GM18505 (cell line): ENCODE measurements at regions not wholly inside any gene's neighbourhood (a gene's known extent, or its start where the extent isn't known, plus 50 kb on each side); places are given as distances from the start of the nearest gene placed in this dataset.

Experiments used
- ATAC-seq: cut with Tn5 transposase; IDR thresholded peaks from one replicate; pipeline ENCODE4 v1.9.1; 2021; ENCODE audit not compliant: unreplicated experiment
- POLR2A ChIP-seq: IDR thresholded peaks from 4 replicates; pipeline ENCODE4 v1.6.1; 2011; ENCODE audit warnings: borderline replicate concordance; ENCODE audit not compliant: insufficient read depth, insufficient read length; ENCODE audit errors: extremely low read depth

DNA sequence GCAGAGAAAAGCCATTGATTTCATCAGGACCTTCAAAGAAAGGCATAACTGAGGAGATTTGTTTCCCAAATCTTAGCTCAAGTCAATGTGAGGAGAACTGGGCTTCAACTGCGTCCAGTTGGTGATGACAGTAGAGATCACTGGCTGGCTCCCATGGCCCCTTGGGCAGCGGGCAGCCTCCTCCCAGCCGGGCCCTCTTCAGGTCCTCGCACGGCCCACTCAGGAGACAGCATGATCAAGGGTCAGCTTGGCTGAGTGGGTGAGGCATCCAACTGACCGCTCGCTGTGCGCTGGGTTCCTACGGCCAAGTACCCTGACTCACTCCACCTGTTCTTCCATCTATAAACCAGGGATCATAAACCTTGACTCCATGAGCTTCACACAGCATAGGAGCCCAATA lies 274.0 kb downstream of the NSG2 start:
- no peak for TF ChIP-seq POLR2A
- ATAC-seq: no peak

DNA sequence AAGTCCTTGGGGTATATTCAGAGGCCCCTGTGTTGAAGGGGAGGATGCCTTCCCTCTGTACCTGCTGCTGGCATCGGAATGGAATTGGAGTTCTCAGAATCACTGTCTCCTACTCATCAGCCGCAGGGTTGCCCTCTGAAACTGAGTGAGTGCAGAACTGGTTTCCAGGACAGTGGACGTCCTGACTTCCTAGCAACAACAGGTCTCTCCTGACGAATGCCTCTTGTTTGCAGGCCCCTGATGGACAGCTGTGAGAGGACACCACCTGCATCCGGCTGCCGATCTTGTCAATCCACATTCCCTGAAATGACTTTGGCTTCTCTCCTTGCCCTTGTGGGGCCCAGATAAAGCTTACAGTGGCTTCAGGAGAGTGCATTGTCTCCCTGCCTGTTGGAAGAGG lies 274.5 kb downstream of the NSG2 start:
- no peak for ATAC-seq
- no peak for TF ChIP-seq POLR2A

DNA sequence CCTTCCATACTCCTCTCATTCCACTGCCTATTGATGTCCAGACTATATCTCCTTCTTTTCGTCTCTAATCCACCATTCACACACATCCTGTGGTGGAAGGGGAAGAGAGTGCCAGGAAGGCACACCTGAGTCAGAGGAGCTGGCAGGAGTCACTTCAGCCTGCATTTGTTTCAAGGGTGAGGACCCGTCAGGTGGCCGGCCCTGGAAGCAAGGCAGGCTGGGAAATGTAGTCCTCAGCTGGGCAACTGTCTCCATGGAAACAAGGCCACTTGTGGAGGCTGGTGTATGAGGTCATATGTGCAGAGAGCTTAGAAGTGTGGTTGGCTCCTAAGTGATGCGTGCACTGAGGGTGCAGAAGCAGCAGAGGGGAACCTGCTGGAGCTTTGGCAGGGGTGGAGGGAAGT lies 278.4 kb downstream of the NSG2 start:
- no peak for TF ChIP-seq POLR2A
- peak; percentile 68 for ATAC-seq

DNA sequence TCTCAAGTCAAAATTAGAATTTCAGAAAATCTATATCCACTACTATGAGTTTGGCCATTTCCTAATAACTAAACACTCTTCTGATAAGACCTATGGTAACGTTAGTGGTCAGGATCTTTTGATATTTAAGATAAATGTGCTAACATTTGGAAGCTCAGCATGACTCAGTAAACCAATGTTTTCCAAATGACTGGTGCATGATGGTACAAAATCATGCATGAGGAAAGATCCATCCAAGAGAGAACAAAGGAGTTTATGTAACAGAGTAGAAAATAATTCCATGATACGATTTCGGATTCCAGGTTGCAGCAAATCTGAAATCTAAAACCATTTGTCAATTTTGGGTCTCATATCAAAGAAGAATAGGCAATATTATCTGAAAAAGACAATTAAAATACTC lies 279.2 kb downstream of the NSG2 start:
- TF ChIP-seq POLR2A: no peak
- no peak for ATAC-seq

DNA sequence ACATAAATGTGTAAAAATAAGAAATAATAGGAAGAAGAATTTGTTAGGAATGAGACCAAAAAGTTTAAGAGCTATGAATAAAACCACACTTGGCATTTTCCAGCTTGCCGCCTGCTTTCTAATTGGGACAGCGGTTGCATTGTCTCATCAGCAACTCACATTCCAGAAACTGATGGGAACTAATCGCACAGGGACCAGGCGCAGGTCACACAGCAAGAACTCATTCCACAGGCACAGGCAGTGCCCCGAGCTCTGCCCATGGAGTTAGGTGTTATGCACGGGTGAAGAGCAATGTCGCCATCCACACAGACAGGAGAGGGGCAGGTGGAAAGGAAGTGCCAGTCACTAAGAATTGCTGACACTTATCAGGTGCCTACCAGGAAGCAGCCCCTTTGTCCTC lies 279.9 kb downstream of the NSG2 start:
- no peak for TF ChIP-seq POLR2A
- no peak for ATAC-seq

DNA sequence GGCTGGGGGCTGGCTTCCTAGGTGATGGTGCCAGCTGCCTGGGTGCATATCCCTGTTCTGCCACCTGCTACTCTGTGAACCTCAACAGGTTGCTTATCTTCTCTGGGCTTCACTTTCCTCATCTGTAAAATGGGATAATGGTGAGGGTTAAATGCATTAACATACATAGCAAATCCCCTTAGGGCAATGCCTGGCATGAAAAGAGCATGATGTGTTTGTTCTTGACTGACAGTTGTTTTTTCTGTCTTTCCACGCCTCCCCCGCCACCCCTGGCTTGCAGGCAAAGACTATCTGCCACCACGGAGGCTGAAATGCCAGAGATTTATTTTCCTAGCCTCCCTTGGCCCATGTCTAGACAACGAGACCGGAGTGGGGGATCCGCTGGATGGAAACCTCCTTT lies 280.5 kb downstream of the NSG2 start:
- no peak for ATAC-seq
- TF ChIP-seq POLR2A: no peak

DNA sequence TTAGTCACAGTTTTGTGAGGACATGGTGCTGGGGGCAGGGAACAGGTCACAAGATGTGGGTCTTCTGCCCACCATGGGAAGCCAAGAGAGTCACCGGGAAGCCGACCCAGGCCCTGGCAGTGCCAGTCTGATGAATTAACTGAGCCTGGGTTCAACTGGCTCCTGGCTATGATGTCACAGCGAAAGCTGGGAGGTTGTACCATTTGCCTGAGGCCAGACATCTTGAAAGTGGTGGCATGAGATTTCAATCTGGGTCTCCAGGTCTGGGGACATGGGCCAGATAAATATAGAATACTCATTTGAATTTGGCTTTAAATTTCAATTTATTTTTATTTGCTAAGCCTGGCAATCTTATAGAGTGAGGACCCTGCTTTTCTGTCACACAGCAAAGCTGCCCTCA lies 280.9 kb downstream of the NSG2 start:
- TF ChIP-seq POLR2A: no peak
- no peak for ATAC-seq

DNA sequence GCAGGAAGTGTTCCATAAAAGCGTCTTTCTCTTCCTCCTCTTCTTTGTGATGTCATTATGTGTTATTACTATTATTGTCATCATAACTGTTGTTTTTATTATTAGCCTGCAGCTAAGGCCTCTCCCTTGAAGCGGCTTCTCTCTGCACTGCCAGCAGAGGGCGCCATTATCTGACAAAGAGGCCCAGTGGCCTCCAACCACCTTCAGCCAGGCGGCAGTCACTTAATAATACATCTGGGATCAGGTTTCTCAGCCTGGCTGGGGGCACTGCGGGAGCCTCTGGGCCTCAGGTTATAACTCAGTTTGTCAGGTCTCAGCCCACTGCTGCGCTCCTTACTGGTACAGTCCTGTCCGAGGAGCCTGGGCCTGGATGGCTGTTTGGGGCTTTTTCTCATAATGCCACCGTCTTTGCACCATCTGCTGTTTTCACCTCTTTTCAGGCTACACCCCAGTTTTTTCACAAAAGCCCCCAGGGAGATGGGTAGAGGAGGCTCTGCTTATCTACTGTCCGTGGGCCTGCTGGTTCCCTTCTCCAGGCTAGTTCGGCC lies 281.9 kb downstream of the NSG2 start:
- no peak for ATAC-seq
- TF ChIP-seq POLR2A: no peak

DNA sequence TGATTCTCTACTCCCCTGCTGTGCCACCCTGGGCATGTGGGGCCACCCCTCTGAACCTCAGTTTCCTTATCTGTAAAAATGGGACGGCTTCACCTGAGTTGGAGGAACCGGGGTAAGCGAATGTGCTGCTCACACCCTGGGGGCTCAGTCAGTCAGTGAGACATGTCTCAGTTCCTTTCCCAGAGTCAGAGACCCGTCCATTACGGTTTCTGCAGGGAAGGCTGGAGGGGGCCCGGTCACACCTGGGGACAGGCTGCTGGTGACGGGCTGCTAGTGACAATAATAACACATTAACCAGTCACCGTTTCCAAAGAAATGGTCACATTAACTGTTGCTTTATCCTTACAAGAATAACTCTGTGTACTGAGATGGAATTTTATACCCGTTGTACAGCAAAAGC lies 282.4 kb downstream of the NSG2 start:
- no peak for ATAC-seq
- no peak for TF ChIP-seq POLR2A

DNA sequence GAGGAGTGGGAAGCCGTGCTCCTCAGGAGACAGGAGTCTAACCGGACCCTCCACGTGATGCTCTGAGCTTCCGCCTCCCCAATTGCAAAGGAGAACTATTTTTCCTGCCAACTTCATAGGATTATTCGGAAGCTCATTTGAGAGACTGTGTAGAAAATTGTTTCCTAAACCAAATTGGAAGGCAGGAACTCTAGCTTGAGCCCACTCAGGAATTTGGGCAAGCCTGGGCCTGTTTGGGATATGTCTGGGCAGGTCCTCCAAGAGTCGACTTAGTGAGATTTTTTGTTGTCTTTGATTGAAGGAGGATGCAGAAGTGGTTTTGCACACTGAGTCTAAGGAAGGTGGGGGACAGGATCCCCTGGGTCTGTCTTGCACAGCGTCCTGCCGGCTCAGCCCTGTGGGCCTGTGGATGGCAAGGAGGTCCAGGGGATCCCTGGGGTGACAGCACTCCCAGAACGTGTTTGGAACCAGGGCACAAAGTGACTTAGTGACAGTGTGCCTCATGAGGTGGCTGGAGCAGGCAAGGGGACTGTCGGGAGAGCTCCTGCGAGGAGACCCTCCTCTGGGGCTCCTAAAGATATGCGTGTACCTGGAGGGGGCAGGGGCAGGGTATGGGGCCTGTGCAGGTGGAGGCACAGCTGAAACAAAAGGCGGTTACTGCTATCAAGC lies 283.3 kb downstream of the NSG2 start:
- no peak for ATAC-seq
- TF ChIP-seq POLR2A: no peak

DNA sequence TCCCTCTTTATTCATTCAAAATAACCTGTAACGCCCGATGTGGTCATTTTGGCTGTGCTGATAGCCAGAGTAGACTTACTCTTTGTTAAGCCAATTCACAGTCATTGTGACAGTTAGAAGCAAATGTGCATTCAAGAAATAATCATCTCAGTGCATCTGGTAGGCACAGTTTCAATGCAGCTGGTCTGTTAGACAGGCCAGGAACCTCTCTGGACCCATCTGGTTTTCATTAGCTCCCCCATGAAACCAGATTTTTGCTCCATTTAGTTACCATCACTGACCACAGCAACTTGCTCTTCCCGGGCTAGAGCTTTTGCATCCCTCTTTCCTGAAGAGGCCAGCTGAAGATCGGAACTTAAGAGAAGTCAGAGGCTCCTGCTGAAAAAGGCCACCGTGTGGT lies 284.2 kb downstream of the NSG2 start:
- no peak for ATAC-seq
- no peak for TF ChIP-seq POLR2A

DNA sequence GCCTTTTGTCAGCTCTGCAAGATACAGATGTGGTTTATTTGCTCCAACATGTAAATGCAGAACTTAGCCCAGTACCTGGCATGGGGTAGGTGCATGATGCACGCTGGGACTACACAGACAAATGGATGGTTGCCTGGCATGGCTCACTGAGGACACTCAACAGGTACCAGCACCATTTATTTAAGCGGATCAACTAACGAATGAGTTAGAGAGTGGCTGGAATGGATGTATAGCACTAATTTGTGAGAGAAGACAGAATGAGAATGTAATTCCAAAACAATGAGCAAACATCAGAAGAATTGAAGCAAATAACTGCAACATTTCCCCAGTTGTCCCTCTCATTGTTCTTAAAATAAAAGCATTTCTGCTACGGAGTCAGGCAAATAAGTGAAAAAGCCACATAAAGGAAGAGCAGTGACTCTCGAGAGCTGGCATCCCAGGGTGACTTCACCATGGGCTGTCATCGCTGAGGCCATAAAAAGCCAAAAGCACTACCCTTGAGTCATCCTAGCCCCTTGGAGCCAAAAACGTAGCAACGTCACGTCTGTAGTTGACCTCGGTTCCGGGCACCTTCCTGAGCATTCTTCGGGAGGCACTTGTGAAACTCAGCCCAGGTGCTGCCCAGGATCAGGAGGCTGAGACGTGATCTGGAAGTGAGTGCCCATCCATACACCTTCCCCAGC lies 290.3 kb downstream of the NSG2 start:
- no peak for TF ChIP-seq POLR2A
- no peak for ATAC-seq

DNA sequence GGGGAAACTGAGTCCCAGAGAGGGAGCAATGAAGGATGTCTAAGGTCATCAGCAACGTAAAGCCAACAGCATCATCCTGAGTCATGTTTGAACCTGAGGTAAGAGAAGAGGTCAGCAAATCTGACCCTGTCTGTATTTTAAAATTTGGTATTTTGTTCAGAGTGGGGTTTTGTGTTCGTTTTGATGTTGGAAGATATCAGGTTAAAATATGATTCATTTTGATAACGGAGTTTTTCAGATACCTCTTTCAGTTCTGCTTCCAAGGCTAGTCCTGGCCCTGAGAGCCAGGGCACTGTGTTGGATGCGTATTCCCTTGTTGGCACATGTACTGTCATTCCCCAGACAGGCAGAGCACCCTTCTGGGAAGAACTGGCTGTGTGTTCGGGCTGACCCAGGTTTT lies 291.0 kb downstream of the NSG2 start:
- no peak for ATAC-seq
- no peak for TF ChIP-seq POLR2A
